IMR-90 (cell line): ENCODE measurements at regions not wholly inside any gene's neighbourhood (a gene's known extent, or its start where the extent isn't known, plus 50 kb on each side); places are given as distances from the start of the nearest gene placed in this dataset.
"Not testable (repeated sequence)": the region's sequence is repeated elsewhere in the genome, so short reads cannot be mapped to it uniquely, and the experiment has no call there.

Source experiments
- BHLHE40 ChIP-seq: fragments of 150-350 bp; IDR thresholded peaks from 2 replicates; pipeline ENCODE4 v1.6.1; 2016; ENCODE audit warnings: mild to moderate bottlenecking, low read depth, low read length
- CEBPB ChIP-seq: IDR thresholded peaks from 2 replicates; pipeline ENCODE4 v1.6.1; 2012; ENCODE audit warnings: low read depth, low read length, improper control_type of control experiment
- CHD1 ChIP-seq: IDR thresholded peaks from 2 replicates; pipeline ENCODE4 v1.6.1; 2012; ENCODE audit warnings: low read depth, low read length, improper control_type of control experiment
- CTCF ChIP-seq: conservative IDR thresholded peaks from 2 replicates; pipeline ENCODE4 v1.5.1; 2012; ENCODE audit warnings: mild to moderate bottlenecking, low read depth, low read length, improper control_type of control experiment
- FOS ChIP-seq: fragments of 150-350 bp; IDR thresholded peaks from 2 replicates; pipeline ENCODE4 v1.6.1; 2016; ENCODE audit warnings: low read depth, low read length
- MXI1 ChIP-seq: IDR thresholded peaks from 2 replicates; pipeline ENCODE4 v1.6.1; 2012; ENCODE audit warnings: low read depth, mild to moderate bottlenecking, low read length, moderate library complexity, borderline replicate concordance
- NFE2L2 ChIP-seq: fragments of 150-350 bp; IDR thresholded peaks from 2 replicates; pipeline ENCODE4 v1.6.1; 2016; ENCODE audit warnings: low read depth, mild to moderate bottlenecking, low read length
- POLR2A ChIP-seq: IDR thresholded peaks from 2 replicates; pipeline ENCODE4 v1.6.1; 2012; ENCODE audit warnings: mild to moderate bottlenecking, low read depth, low read length
- RAD21 ChIP-seq: IDR thresholded peaks from 2 replicates; pipeline ENCODE4 v1.6.1; 2012; ENCODE audit warnings: low read length, improper control_type of control experiment
- RCOR1 ChIP-seq: IDR thresholded peaks from 2 replicates; pipeline ENCODE4 v1.6.1; 2012; ENCODE audit warnings: mild to moderate bottlenecking, low read length, improper control_type of control experiment; ENCODE audit not compliant: insufficient replicate concordance
- TF ChIP-seq, protein P1 (sequence below): fragments of 150-350 bp; IDR thresholded peaks from 2 replicates; pipeline ENCODE4 v1.6.1; 2016; ENCODE audit warnings: low read depth, mild to moderate bottlenecking, low read length, moderate library complexity, borderline replicate concordance

- TF ChIP-seq POLR2A, CTCF, RAD21, CHD1, RCOR1, BHLHE40, CEBPB, FOS, MXI1, NFE2L2: not testable (repeated sequence)
- TF ChIP-seq, protein P1, sequence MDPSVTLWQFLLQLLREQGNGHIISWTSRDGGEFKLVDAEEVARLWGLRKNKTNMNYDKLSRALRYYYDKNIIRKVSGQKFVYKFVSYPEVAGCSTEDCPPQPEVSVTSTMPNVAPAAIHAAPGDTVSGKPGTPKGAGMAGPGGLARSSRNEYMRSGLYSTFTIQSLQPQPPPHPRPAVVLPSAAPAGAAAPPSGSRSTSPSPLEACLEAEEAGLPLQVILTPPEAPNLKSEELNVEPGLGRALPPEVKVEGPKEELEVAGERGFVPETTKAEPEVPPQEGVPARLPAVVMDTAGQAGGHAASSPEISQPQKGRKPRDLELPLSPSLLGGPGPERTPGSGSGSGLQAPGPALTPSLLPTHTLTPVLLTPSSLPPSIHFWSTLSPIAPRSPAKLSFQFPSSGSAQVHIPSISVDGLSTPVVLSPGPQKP = not testable (repeated sequence)
Observed at GRCh38 chr18:4527826-4528225, 72.7 kb upstream of the DLGAP1 start.
